ENCODE measurements at regions not wholly inside any gene's neighbourhood (a gene's known extent, or its start where the extent isn't known, plus 50 kb on each side); places are given as distances from the start of the nearest gene placed in this dataset.

DNA sequence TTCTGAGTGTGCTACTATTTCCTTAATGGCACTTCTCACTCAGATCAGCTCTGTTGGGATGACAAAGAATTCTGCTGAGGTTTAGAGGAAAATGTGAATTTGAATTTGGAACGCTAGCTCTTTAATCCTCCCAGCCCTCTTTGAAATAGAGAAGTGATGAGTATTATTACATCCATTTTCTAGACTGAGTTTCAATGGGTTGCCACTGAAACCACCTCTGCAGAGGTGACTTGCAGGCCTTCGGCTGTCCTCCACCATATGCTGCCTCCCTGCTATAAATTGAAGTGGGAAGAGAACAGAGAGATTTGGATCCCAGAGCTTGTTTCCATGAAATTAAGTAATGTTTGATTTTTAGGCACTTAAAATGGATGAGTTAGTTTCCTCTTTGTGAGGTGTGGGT, 363.2 kb upstream of the SNX7 start:
- TF ChIP-seq, protein P1, sequence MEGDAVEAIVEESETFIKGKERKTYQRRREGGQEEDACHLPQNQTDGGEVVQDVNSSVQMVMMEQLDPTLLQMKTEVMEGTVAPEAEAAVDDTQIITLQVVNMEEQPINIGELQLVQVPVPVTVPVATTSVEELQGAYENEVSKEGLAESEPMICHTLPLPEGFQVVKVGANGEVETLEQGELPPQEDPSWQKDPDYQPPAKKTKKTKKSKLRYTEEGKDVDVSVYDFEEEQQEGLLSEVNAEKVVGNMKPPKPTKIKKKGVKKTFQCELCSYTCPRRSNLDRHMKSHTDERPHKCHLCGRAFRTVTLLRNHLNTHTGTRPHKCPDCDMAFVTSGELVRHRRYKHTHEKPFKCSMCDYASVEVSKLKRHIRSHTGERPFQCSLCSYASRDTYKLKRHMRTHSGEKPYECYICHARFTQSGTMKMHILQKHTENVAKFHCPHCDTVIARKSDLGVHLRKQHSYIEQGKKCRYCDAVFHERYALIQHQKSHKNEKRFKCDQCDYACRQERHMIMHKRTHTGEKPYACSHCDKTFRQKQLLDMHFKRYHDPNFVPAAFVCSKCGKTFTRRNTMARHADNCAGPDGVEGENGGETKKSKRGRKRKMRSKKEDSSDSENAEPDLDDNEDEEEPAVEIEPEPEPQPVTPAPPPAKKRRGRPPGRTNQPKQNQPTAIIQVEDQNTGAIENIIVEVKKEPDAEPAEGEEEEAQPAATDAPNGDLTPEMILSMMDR (IDR thresholded peaks at IDR 0.05) = no peak

DNA sequence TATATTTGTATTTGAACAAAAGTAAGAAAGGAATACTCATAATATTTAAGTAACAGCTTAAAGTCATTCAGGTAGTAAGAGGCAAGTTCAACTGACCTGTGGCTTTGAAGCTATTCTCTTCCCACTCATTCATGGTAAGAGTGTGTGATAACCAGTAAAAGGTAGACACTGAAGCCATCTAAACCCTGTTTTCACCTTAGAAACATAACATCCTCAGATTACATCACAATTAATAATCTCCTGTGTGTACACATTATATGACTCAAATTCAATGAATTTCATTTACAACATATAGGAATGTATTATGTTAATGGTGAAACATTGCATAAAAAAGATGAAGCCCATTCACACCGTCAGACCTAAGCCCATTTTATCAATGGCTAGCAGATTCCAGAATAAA, 364.8 kb upstream of the SNX7 start:
- TF ChIP-seq, protein P1 (IDR thresholded peaks at IDR 0.05) = no peak

DNA sequence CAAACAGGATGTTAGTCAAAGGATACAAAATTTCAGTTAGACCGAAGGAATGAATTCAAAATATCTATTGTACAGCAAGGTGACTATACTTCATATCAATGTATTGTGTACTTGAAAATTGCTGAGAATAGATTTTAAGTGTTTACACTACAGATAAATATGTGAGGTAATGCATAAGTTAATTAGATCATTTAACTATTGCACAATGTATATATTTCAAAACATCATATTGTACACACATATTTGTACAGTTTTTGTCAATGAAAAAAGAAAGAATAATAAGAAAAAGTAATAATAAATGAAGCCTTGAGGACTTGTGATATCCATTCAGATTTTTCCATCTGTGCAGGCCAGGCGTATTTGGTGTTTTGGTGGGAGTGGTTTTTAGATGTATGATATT, 367.4 kb upstream of the SNX7 start:
- TF ChIP-seq, protein P1 (IDR thresholded peaks at IDR 0.05) = no peak

DNA sequence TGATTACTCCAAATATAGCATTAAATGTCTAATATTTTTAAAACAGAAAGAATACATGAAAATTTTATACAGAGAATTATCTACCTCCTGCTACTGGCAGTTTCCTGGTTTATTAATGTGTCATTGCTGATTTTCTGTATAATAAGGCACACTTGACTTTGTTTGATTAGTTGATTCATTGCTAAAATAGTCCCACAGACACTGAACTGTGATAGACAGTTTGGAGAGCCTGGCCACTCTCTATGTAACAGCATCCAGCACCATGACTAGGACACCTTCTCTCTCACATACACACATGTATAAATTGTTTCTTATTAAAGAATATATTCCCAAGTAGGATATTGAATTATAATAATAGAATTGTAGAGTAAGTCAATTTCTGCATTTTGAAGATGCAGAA, 368.5 kb upstream of the SNX7 start:
- TF ChIP-seq, protein P1 (IDR thresholded peaks at IDR 0.05) = no peak

DNA sequence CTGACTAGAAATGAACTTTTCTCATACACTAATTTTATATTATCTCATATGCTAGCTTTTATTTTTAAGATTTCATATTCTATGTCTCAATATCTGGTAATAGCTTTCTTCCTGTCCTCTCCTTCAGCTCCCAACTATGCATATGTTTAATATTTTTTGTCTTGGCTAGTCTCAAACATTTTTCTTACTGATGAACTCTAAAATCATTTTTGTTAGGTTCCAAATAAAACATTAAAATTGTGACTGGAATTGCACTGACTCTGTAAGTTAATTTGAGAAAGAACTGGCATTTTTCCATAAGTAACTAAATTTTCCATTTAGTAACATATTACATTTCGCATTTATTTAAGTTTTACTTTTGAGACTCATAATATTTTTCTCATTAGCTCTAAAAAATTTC, 368.5 kb upstream of the DPYD start:
- TF ChIP-seq, protein P1 (IDR thresholded peaks at IDR 0.05) = no peak

DNA sequence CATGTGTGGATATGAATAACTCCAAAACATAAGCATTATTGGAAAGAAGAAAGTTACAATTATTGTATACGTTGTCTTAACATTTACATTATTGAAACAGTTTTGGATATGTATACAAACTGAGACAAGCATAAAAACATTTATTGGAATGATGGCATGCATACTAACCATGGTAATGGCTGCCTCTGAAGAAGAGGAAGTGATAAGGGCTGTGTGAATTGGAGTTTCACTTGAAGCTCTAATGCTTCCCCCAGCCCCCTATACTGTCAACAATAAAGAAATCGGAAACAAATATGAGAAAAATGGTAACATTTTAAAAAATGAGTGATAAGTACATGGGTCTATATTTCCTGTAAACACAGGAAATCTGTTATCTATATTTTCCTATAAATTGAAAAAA, 367.7 kb upstream of the DPYD start:
- TF ChIP-seq, protein P1 (IDR thresholded peaks at IDR 0.05) = no peak

DNA sequence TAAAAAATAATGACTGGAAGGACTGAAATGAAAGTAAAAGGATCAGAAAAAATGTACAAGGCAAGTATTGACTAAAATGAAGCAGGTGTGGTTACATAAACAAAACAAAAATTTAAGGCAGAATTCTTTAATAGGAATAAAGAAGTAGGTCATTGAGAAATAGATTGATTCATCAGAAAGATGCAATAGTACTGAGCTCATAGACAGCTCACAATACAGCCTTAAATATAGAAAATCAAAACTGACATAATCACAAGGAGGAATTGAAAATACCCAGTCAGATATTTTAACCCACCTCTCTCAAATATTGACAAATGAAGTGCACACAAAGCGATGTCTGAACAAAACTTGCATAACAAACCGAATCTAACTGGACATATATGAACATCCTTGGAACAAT, 366.8 kb upstream of the DPYD start:
- TF ChIP-seq, protein P1 (IDR thresholded peaks at IDR 0.05) = no peak

DNA sequence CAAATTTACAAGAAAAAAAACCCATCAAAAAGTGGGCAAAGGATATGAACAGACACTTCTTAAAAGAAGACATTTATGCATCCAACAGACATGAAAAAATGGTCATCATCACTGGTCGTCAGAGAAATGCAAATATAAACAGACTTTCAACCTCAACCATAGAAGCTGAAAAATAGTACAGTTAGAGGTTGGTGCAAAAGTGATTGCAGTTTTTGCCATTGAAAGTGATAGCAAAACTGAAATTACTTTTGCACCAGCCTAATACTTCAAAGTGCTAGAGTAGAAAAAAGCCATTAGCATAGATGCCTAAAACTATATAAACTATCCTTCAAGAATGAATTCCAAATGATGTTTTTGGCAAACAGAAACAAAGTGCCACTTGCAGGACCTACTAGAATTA, 365.8 kb upstream of the DPYD start:
- TF ChIP-seq, protein P1 (IDR thresholded peaks at IDR 0.05) = no peak
